ENCODE measurements at regions not wholly inside any gene's neighbourhood (a gene's known extent, or its start where the extent isn't known, plus 50 kb on each side); places are given as distances from the start of the nearest gene placed in this dataset.

- peak; percentile 36 for DNase-seq
Measured at GRCh38 chr12:79534029-79534867, 156.5 kb downstream of the PAWR start.

- DNase-seq: no peak
Measured at GRCh38 chr12:79532907-79533288, 157.9 kb downstream of the PAWR start.

- DNase-seq: no peak
Measured at GRCh38 chr12:79531518-79531917, 159.2 kb downstream of the PAWR start.

- no peak for DNase-seq
Measured at GRCh38 chr12:79527473-79527872, 163.3 kb downstream of the PAWR start.

- no peak for DNase-seq
Measured at GRCh38 chr12:79525357-79525756, 165.4 kb downstream of the PAWR start.

- DNase-seq: no peak
Measured at GRCh38 chr12:79524507-79525148, 166.1 kb downstream of the PAWR start.

- no peak for DNase-seq
Measured at GRCh38 chr12:79522989-79523386, 167.8 kb downstream of the PAWR start.

- no peak for DNase-seq
Measured at GRCh38 chr12:79522257-79522988, 168.3 kb downstream of the PAWR start.

- no peak for DNase-seq
Measured at GRCh38 chr12:79521576-79521975, 169.2 kb downstream of the PAWR start.

GRCh38 chr12:79517363-79517762, 173.4 kb downstream of the PAWR start:
- DNase-seq: no peak

- DNase-seq: no peak
Measured at GRCh38 chr12:79515530-79515935, 175.2 kb downstream of the PAWR start.

GRCh38 chr12:79514730-79515529, 175.8 kb downstream of the PAWR start:
- DNase-seq: no peak

- DNase-seq: no peak
Measured at GRCh38 chr12:79512068-79512467, 178.7 kb downstream of the PAWR start.

- no peak for DNase-seq
Measured at GRCh38 chr12:79508622-79509021, 182.1 kb downstream of the PAWR start.

Data from NCI-H524 treated with DMSO at 0.1 percent for 48 hours (cell line).